ENCODE measurements at regions not wholly inside any gene's neighbourhood (a gene's known extent, or its start where the extent isn't known, plus 50 kb on each side); places are given as distances from the start of the nearest gene placed in this dataset.

GRCh38 chr10:111820471-111820870 is 363.1 kb downstream of the GPAM start:
- no peak for DNase-seq (ENCODE audit: low read depth in 2 of 2)

GRCh38 chr10:111821871-111822270 is 361.7 kb downstream of the GPAM start:
- DNase-seq (ENCODE audit: low read depth in 2 of 2), result no peak

- DNase-seq (ENCODE audit: low read depth in 2 of 2), result no peak
These were observed 360.9 kb downstream of the GPAM start for GRCh38 chr10:111822661-111823060.

GRCh38 chr10:111824128-111824527 is 359.4 kb downstream of the GPAM start:
- DNase-seq (ENCODE audit: low read depth in 2 of 2), result no peak

GRCh38 chr10:111830359-111830758 is 353.2 kb downstream of the GPAM start:
- no peak for DNase-seq (ENCODE audit: low read depth in 2 of 2)

- DNase-seq (ENCODE audit: low read depth in 2 of 2), result no peak
These were observed 352.5 kb downstream of the GPAM start for GRCh38 chr10:111831058-111831457.

- no peak for DNase-seq (ENCODE audit: low read depth in 2 of 2)
These were observed 350.3 kb downstream of the GPAM start for GRCh38 chr10:111833251-111833650.

GRCh38 chr10:111835574-111835973 is 348.0 kb downstream of the GPAM start:
- DNase-seq (ENCODE audit: low read depth in 2 of 2), result no peak

- DNase-seq (ENCODE audit: low read depth in 2 of 2), result no peak
These were observed 347.5 kb downstream of the GPAM start for GRCh38 chr10:111836064-111836463.

GRCh38 chr10:111836571-111836970 is 347.0 kb downstream of the GPAM start:
- DNase-seq (ENCODE audit: low read depth in 2 of 2), result no peak

- DNase-seq (ENCODE audit: low read depth in 2 of 2), result no peak
These were observed 346.5 kb downstream of the GPAM start for GRCh38 chr10:111837086-111837485.

- no peak for DNase-seq (ENCODE audit: low read depth in 2 of 2)
These were observed 345.6 kb downstream of the GPAM start for GRCh38 chr10:111837985-111838384.

GRCh38 chr10:111840546-111840945 is 343.0 kb downstream of the GPAM start:
- no peak for DNase-seq (ENCODE audit: low read depth in 2 of 2)

GRCh38 chr10:111852801-111853200 is 330.8 kb downstream of the GPAM start:
- DNase-seq (ENCODE audit: low read depth in 2 of 2), result no peak

GRCh38 chr10:111856631-111857030 is 326.9 kb downstream of the GPAM start:
- no peak for DNase-seq (ENCODE audit: low read depth in 2 of 2)

- DNase-seq (ENCODE audit: low read depth in 2 of 2), result no peak
These were observed 318.0 kb downstream of the GPAM start for GRCh38 chr10:111865550-111865949.

- DNase-seq (ENCODE audit: low read depth in 2 of 2), result no peak
These were observed 312.1 kb downstream of the GPAM start for GRCh38 chr10:111871458-111871857.

GRCh38 chr10:111872591-111872990 is 311.0 kb downstream of the GPAM start:
- no peak for DNase-seq (ENCODE audit: low read depth in 2 of 2)

- DNase-seq (ENCODE audit: low read depth in 2 of 2), result no peak
These were observed 310.5 kb downstream of the GPAM start for GRCh38 chr10:111873041-111873440.

- DNase-seq (ENCODE audit: low read depth in 2 of 2), result no peak
These were observed 309.9 kb downstream of the GPAM start for GRCh38 chr10:111873621-111874135.

GRCh38 chr10:111874576-111874975 is 309.0 kb downstream of the GPAM start:
- DNase-seq (ENCODE audit: low read depth in 2 of 2), result no peak

GRCh38 chr10:111875725-111876124 is 307.8 kb downstream of the GPAM start:
- DNase-seq (ENCODE audit: low read depth in 2 of 2), result no peak

- DNase-seq (ENCODE audit: low read depth in 2 of 2), result no peak
These were observed 306.3 kb downstream of the GPAM start for GRCh38 chr10:111877258-111877657.

- DNase-seq (ENCODE audit: low read depth in 2 of 2), result no peak
These were observed 303.6 kb downstream of the GPAM start for GRCh38 chr10:111879969-111880368.

GRCh38 chr10:111885046-111885445 is 298.5 kb downstream of the GPAM start:
- DNase-seq (ENCODE audit: low read depth in 2 of 2), result no peak
